Upper lobe of left lung (tissue), 6 donors: ENCODE measurements at regions not wholly inside any gene's neighbourhood (a gene's known extent, or its start where the extent isn't known, plus 50 kb on each side); places are given as distances from the start of the nearest gene placed in this dataset.

ENCODE experiments used
- ATAC-seq, 2 donors: fragments of 200-7000 bp; cut with Tn5 transposase; one replicate each; pipeline ENCODE4 v1.9.1; 2022; ENCODE audit warnings: mild to moderate bottlenecking in 2 of 2, moderate library complexity in 2 of 2; ENCODE audit not compliant: low FRiP score in 2 of 2
- DNase-seq, 2 donors: peaks; one replicate each; pipeline ENCODE4 v3.0.0-alpha.2; 2019 to 2020
- H3K27ac ChIP-seq, 4 donors: fragments of 200-600 bp; sonication (generic); one replicate each; pipeline ENCODE4 v1.5.1; 2016 to 2019
- H3K27me3 ChIP-seq, 4 donors: fragments of 200-600 bp; sonication (generic); one replicate each; pipeline ENCODE4 v1.5.1; 2017 to 2019
- H3K36me3 ChIP-seq, 4 donors: fragments of 200-600 bp; sonication (generic); one replicate each; pipeline ENCODE4 v1.5.1; 2016 to 2019
- H3K4me1 ChIP-seq, 4 donors: fragments of 200-600 bp; sonication (generic); one replicate each; pipeline ENCODE4 v1.5.1; 2018 to 2019
- H3K4me3 ChIP-seq, 4 donors: fragments of 200-600 bp; sonication (generic); one replicate each; pipeline ENCODE4 v1.5.1; 2017 to 2019; ENCODE audit warnings: mild to moderate bottlenecking in 2 of 4, moderate library complexity in 1 of 4
- H3K9me3 ChIP-seq, 4 donors: fragments of 200-600 bp; sonication (generic); one replicate each; pipeline ENCODE4 v1.5.1; 2018 to 2019
- CTCF ChIP-seq, 6 experiments: fragments of 450-650 bp in 4 of 6; fragments of 200-600 bp in 2 of 6; sonication (generic) in 2 of 6; IDR thresholded peaks; one replicate each; pipeline ENCODE4 v1.5.1; 2016 to 2019; ENCODE audit warnings: antibody characterized with exemption in 6 of 6
- EP300 ChIP-seq, 4 donors: sonication (generic); formaldehyde crosslinking; IDR thresholded peaks; one replicate each; pipeline ENCODE4 v1.5.1; 2017; ENCODE audit warnings: antibody characterized with exemption in 4 of 4, control low read depth in 2 of 4
- POLR2A ChIP-seq, 4 donors: fragments of 450-650 bp; IDR thresholded peaks; one replicate each; pipeline ENCODE4 v1.5.1; 2016 to 2017; ENCODE audit warnings: antibody characterized with exemption in 4 of 4, mild to moderate bottlenecking in 2 of 4
- POLR2AphosphoS5 ChIP-seq, 2 donors: sonication (generic); formaldehyde crosslinking; IDR thresholded peaks; one replicate each; pipeline ENCODE4 v1.5.1; 2017; ENCODE audit warnings: antibody characterized with exemption in 2 of 2
- WGBS, 2 donors: methylation state at CpG; one replicate each; pipeline ENCODE4 v1.1.5; 2017 to 2018; 5-methylcytosine and 5-hydroxymethylcytosine counted together
- donor health status: DM: no; HTN: no; CAD: no; lungs with moderate emphysema.
- donor health status: DM: no; HTN: yes; CAD: no; lungs with severe emphysema.

- DNase-seq, result no peak
- WGBS, 2 donors, result 78 to 81% methylated on average over 16 of the region's 16 CpGs
- no peak for TF ChIP-seq EP300 (IDR thresholded peaks at IDR 0.05)
- no peak for TF ChIP-seq CTCF (IDR thresholded peaks at IDR 0.05)
- TF ChIP-seq POLR2A (IDR thresholded peaks at IDR 0.05), result no peak
- TF ChIP-seq POLR2AphosphoS5 (IDR thresholded peaks at IDR 0.05), result no peak
- ATAC-seq, result no peak
- peaks cover 0 to 7% (median 3%) of the 10 kb centered on the region in 4 donors for H3K9me3 ChIP-seq
- H3K27me3 ChIP-seq, result no peaks in the 10 kb centered on the region
- H3K4me3 ChIP-seq, result no peak overlapping the region
- H3K4me1 ChIP-seq, result no peaks in the 10 kb centered on the region
- no peaks in the 10 kb centered on the region for H3K36me3 ChIP-seq
- H3K27ac ChIP-seq, result no peak overlapping the region
Observed at GRCh38 chr22:48837341-48837935, 990.2 kb downstream of the BRD1 start.

- Histone ChIP-seq H3K27ac (no peak overlapping the region), H3K9me3 (peaks cover 0 to 13% (median 5%) of the 10 kb centered on the region in 4 donors), H3K4me1 (no peaks in the 10 kb centered on the region), H3K4me3 (no peak overlapping the region), H3K36me3 (no peaks in the 10 kb centered on the region), H3K27me3 (no peaks in the 10 kb centered on the region)
- 80 to 81% methylated on average over 17 to 18 of the region's 19 CpGs for WGBS, 2 donors
- ATAC-seq (no peak), DNase-seq (no peak)
- TF ChIP-seq EP300 (IDR thresholded peaks at IDR 0.05) (no peak), CTCF (IDR thresholded peaks at IDR 0.05) (no peak), POLR2A (IDR thresholded peaks at IDR 0.05) (no peak), POLR2AphosphoS5 (IDR thresholded peaks at IDR 0.05) (no peak)
Observed at GRCh38 chr22:48836673-48837340, 990.9 kb downstream of the BRD1 start.

- DNase-seq, result peak in 1 of 2 donors; percentile 63
- H3K4me1 ChIP-seq, result no peaks in the 10 kb centered on the region
- H3K4me3 ChIP-seq, result no peak overlapping the region
- no peak overlapping the region for H3K27ac ChIP-seq
- 81 to 83% methylated on average over 21 to 33 of the region's 33 CpGs for WGBS, 2 donors
- no peaks in the 10 kb centered on the region for H3K27me3 ChIP-seq
- H3K9me3 ChIP-seq, result peaks cover 0 to 17% (median 6%) of the 10 kb centered on the region in 4 donors
- no peaks in the 10 kb centered on the region for H3K36me3 ChIP-seq
- no peak for ATAC-seq
- TF ChIP-seq CTCF (IDR thresholded peaks at IDR 0.05) (no peak), POLR2A (IDR thresholded peaks at IDR 0.05) (no peak), EP300 (IDR thresholded peaks at IDR 0.05) (no peak), POLR2AphosphoS5 (IDR thresholded peaks at IDR 0.05) (no peak)
Observed at GRCh38 chr22:48835857-48836672, 991.6 kb downstream of the BRD1 start.

GRCh38 chr22:48835364-48835763 is 992.3 kb downstream of the BRD1 start:
- Histone ChIP-seq H3K4me3 (no peak overlapping the region), H3K36me3 (no peaks in the 10 kb centered on the region), H3K27ac (no peak overlapping the region), H3K27me3 (no peaks in the 10 kb centered on the region), H3K4me1 (no peaks in the 10 kb centered on the region), H3K9me3 (peaks cover 0 to 17% (median 6%) of the 10 kb centered on the region in 4 donors)
- 84 to 88% methylated on average over 11 of the region's 11 CpGs for WGBS, 2 donors
- no peak for DNase-seq
- TF ChIP-seq POLR2AphosphoS5 (IDR thresholded peaks at IDR 0.05) (no peak), EP300 (IDR thresholded peaks at IDR 0.05) (no peak), CTCF (IDR thresholded peaks at IDR 0.05) (no peak), POLR2A (IDR thresholded peaks at IDR 0.05) (no peak)
- ATAC-seq, result no peak
